Putamen (tissue), 1 donor: ENCODE measurements at regions not wholly inside any gene's neighbourhood (a gene's known extent, or its start where the extent isn't known, plus 50 kb on each side); places are given as distances from the start of the nearest gene placed in this dataset.
A peak's percentile ranks its signal among the peaks of the same experiment; 100 is the strongest.
"Not testable (repeated sequence)": the region's sequence is repeated elsewhere in the genome, so short reads cannot be mapped to it uniquely, and the experiment has no call there.

ENCODE experiments used
- DNase-seq: peaks from one replicate; pipeline ENCODE4 v3.0.0-alpha.2; 2016; ENCODE audit warnings: low spot score

- DNase-seq = no peak
These were observed 50.7 kb upstream of the USP7 start for GRCh38 chr16:9014389-9014788.

- DNase-seq = no peak
These were observed 51.8 kb upstream of the USP7 start for GRCh38 chr16:9015489-9015888.

GRCh38 chr16:9016005-9016404, 52.3 kb upstream of the USP7 start:
- DNase-seq = not testable (repeated sequence)

- DNase-seq = peak; percentile 26
These were observed 53.1 kb upstream of the USP7 start for GRCh38 chr16:9016824-9017223.

GRCh38 chr16:9027070-9027799, 63.5 kb upstream of the USP7 start:
- no peak for DNase-seq

GRCh38 chr16:9028491-9028890, 63.0 kb upstream of the HAPSTR1 start:
- not testable (repeated sequence) for DNase-seq

- no peak for DNase-seq
These were observed 60.3 kb upstream of the HAPSTR1 start for GRCh38 chr16:9031107-9031506.

- DNase-seq = no peak
These were observed 58.2 kb upstream of the HAPSTR1 start for GRCh38 chr16:9033125-9033830.

GRCh38 chr16:9034056-9034455, 57.4 kb upstream of the HAPSTR1 start:
- no peak for DNase-seq

GRCh38 chr16:9035996-9036395, 55.4 kb upstream of the HAPSTR1 start:
- no peak for DNase-seq

- no peak for DNase-seq
These were observed 52.2 kb upstream of the HAPSTR1 start for GRCh38 chr16:9039210-9039609.

GRCh38 chr16:9040800-9041412, 50.5 kb upstream of the HAPSTR1 start:
- DNase-seq = no peak
